ENCODE measurements at regions not wholly inside any gene's neighbourhood (a gene's known extent, or its start where the extent isn't known, plus 50 kb on each side); places are given as distances from the start of the nearest gene placed in this dataset.

DNA sequence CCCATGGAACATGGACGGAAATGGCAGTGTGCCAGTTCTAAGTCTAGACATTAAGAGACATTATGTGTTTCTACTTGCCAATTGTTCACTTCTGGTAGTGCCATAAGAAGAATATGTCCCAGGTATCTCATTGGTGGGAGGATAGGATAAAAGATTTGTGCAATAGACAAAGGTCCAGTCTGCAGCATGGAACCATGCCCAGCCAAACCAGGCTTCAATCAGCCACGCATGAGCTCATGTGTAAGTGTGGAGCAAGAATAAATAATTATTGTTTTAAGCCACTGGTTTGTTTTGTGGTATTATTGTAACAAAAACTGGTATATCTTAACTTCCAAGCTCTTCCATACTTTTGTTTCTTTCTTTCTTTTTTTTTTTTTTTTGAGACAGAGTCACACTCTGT, 153.6 kb upstream of the CTTNBP2 start:
- TF ChIP-seq USF2 (IDR thresholded peaks at IDR 0.05; ENCODE audit: low read depth, low read length) = no peak
- TF ChIP-seq RAD21 (IDR thresholded peaks at IDR 0.05; ENCODE audit: low read length) = no peak
- TF ChIP-seq CTCF (conservative IDR thresholded peaks at IDR 0.05; ENCODE audit: low read depth, low read length) = no peak
- TF ChIP-seq NFE2L2 (IDR thresholded peaks at IDR 0.05; ENCODE audit: low read depth, low read length) = no peak
- no peak for TF ChIP-seq MXI1 (IDR thresholded peaks at IDR 0.05; ENCODE audit: borderline replicate concordance, low read depth, low read length)
- no peak for TF ChIP-seq POLR2A (IDR thresholded peaks at IDR 0.05; ENCODE audit: low read depth, low read length)
- TF ChIP-seq FOS (IDR thresholded peaks at IDR 0.05; ENCODE audit: low read depth, low read length) = no peak
- TF ChIP-seq MAFK (IDR thresholded peaks at IDR 0.05; ENCODE audit: low read depth, low read length) = no peak
- TF ChIP-seq RCOR1 (IDR thresholded peaks at IDR 0.05; ENCODE audit: insufficient replicate concordance, low read length) = no peak
- TF ChIP-seq RFX5 (IDR thresholded peaks at IDR 0.05; ENCODE audit: low read depth, low read length) = no peak
- TF ChIP-seq, protein P1, sequence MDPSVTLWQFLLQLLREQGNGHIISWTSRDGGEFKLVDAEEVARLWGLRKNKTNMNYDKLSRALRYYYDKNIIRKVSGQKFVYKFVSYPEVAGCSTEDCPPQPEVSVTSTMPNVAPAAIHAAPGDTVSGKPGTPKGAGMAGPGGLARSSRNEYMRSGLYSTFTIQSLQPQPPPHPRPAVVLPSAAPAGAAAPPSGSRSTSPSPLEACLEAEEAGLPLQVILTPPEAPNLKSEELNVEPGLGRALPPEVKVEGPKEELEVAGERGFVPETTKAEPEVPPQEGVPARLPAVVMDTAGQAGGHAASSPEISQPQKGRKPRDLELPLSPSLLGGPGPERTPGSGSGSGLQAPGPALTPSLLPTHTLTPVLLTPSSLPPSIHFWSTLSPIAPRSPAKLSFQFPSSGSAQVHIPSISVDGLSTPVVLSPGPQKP (IDR thresholded peaks at IDR 0.05; ENCODE audit: borderline replicate concordance, low read depth, low read length) = no peak
- TF ChIP-seq MAZ (IDR thresholded peaks at IDR 0.05; ENCODE audit: borderline replicate concordance, low read depth, low read length) = no peak
- no peak for TF ChIP-seq CEBPB (IDR thresholded peaks at IDR 0.05; ENCODE audit: low read depth, low read length)
- no peak for TF ChIP-seq SMC3 (IDR thresholded peaks at IDR 0.05; ENCODE audit: low read depth, low read length)

Data from IMR-90 (cell line).